ENCODE measurements at regions not wholly inside any gene's neighbourhood (a gene's known extent, or its start where the extent isn't known, plus 50 kb on each side); places are given as distances from the start of the nearest gene placed in this dataset.

DNA sequence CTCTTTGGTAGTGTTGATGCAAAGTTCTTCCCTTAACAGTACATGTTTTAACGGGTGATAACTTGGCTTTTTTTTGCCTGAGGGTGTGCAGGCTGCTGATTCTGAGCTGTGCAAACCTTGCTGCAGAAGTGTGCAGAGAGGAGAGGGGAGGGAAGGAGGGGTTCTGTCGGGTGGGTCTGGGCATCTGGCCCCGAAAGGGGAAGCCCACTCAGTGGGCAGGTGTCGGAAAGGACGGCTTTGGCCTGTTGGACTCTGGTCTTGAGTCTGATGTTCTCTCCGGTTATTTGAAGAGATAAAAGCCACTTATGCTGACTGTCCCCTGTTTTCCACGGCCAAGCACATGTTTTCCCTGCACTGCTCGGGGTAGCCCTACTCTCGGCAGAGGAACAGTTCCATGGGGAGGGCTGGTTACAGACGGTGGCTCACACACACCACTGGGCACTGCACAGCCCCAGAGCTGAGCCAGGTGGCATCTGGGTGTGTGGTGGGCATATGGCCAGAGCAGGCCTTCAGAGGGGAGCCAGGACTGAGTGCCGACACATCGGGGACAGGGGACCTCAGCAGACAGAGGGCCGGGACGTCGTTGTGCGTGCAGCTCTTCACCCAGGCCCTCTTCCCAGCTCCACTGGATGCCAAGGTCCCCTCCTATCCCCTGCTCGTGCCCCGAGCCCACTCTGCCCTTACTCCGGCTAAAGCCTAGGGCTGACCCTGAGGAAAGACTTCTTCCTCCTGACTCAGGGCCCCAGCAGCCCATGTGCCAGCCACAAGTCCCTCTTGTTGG is 93.2 kb downstream of the TEX29 start:
- Mint-ChIP-seq H3K4me3 (no peak overlapping the region), H3K4me1 (ENCODE audit: low read depth) (no peaks in the 10 kb centered on the region), H3K9me3 (no peaks in the 10 kb centered on the region), H3K36me3 (ENCODE audit: low read depth) (no peaks in the 10 kb centered on the region), H3K27me3 (ENCODE audit: insufficient read depth) (peaks cover 33% of the 10 kb centered on the region), H3K27ac (no peak overlapping the region)
- TF ChIP-seq, protein P1, sequence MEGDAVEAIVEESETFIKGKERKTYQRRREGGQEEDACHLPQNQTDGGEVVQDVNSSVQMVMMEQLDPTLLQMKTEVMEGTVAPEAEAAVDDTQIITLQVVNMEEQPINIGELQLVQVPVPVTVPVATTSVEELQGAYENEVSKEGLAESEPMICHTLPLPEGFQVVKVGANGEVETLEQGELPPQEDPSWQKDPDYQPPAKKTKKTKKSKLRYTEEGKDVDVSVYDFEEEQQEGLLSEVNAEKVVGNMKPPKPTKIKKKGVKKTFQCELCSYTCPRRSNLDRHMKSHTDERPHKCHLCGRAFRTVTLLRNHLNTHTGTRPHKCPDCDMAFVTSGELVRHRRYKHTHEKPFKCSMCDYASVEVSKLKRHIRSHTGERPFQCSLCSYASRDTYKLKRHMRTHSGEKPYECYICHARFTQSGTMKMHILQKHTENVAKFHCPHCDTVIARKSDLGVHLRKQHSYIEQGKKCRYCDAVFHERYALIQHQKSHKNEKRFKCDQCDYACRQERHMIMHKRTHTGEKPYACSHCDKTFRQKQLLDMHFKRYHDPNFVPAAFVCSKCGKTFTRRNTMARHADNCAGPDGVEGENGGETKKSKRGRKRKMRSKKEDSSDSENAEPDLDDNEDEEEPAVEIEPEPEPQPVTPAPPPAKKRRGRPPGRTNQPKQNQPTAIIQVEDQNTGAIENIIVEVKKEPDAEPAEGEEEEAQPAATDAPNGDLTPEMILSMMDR (IDR thresholded peaks at IDR 0.05), result no peak
- DNase-seq, result no peak

DNA sequence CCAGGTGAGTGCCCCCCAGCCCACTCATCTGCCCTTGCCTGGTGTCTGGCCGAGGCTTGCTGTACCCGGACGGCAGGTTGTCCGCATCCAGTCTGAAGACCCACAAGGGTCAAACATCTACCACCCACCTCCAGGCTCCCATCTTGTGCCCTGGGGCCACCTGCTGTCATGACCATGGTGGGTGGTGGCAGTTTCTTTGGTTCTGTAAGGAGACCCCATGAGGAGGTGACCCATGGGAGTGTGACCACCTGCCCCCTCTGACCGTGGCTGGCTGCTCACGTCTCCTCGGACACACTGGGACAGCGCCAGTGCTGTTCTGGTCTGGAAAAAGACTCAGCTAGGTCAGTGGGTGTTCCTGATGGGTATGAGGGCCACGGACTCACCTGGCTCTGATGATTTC is 93.9 kb downstream of the TEX29 start:
- Mint-ChIP-seq H3K9me3 (no peaks in the 10 kb centered on the region), H3K4me3 (no peak overlapping the region), H3K27ac (no peak overlapping the region), H3K4me1 (ENCODE audit: low read depth) (no peaks in the 10 kb centered on the region), H3K36me3 (ENCODE audit: low read depth) (no peaks in the 10 kb centered on the region), H3K27me3 (ENCODE audit: insufficient read depth) (peaks cover 33% of the 10 kb centered on the region)
- TF ChIP-seq, protein P1 (IDR thresholded peaks at IDR 0.05), result no peak
- DNase-seq, result no peak

DNA sequence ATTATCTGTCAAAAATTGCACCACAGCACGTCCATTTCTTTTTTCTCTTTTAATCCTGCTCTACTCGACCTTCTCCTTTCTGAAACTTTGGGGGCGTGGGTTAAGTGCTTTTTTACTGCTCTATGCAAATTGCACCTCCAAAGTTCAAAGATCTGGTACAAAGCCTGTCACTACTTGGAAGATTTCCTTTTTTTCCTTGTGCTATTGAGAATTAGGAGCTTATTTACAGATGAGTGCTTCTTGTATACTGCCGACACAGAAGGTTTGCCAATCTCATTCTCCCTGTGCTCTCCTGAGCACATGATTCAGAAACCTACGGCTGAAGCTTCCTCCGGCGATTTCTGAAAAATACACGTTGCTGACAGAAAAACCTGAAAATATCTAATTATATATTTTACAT is 94.8 kb downstream of the TEX29 start:
- H3K4me1 Mint-ChIP-seq (ENCODE audit: low read depth), result no peaks in the 10 kb centered on the region
- no peak overlapping the region for H3K4me3 Mint-ChIP-seq
- no peak for DNase-seq
- H3K9me3 Mint-ChIP-seq, result no peaks in the 10 kb centered on the region
- H3K27me3 Mint-ChIP-seq (ENCODE audit: insufficient read depth), result peaks cover 32% of the 10 kb centered on the region
- H3K36me3 Mint-ChIP-seq (ENCODE audit: low read depth), result no peaks in the 10 kb centered on the region
- TF ChIP-seq, protein P1 (IDR thresholded peaks at IDR 0.05), result no peak
- no peak overlapping the region for H3K27ac Mint-ChIP-seq

DNA sequence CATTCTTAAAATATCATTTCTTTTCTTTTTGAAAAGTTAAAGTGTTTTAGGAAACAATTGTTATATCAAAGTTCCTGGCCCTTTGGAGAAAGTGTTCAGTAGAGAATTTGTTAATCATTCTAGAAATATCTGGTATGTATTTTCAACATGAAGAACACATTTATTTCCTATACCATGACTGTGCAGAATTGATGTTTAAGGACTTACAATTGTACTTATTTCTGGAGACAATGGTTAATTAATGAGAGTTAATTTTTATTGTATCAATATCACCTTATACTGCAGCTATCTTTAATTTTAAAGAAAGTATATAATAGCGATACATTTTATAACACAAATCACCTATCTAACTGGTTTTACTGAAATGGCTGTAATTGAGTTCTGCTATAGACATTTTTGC is 95.3 kb downstream of the TEX29 start:
- Mint-ChIP-seq H3K4me1 (ENCODE audit: low read depth) (no peaks in the 10 kb centered on the region), H3K36me3 (ENCODE audit: low read depth) (no peaks in the 10 kb centered on the region), H3K27ac (no peak overlapping the region), H3K9me3 (no peaks in the 10 kb centered on the region), H3K27me3 (ENCODE audit: insufficient read depth) (peaks cover 31% of the 10 kb centered on the region), H3K4me3 (no peak overlapping the region)
- DNase-seq, result no peak
- TF ChIP-seq, protein P1 (IDR thresholded peaks at IDR 0.05), result no peak

DNA sequence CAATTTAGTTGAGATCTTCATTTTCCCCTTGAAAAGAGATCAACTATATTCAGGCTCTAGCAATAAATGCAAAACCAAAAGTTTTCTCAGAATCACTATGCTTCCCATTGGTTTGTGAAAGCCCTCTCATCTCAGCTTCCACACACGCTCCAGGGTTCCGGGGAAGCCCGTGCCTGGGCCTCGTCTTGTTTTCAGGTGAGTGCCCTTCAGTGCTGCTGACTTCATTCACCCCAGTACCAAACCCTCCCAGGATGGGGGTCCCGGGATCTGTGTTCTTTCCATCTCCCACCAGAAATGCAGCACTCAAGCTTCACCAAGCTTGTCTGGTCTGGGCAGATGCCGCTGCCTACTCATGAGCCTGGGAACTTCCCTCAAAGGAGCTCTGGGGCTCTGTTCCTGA is 97.7 kb downstream of the TEX29 start:
- peaks cover 33% of the 10 kb centered on the region for H3K27me3 Mint-ChIP-seq (ENCODE audit: insufficient read depth)
- no peak overlapping the region for H3K4me3 Mint-ChIP-seq
- H3K36me3 Mint-ChIP-seq (ENCODE audit: low read depth), result no peaks in the 10 kb centered on the region
- no peaks in the 10 kb centered on the region for H3K9me3 Mint-ChIP-seq
- TF ChIP-seq, protein P1 (IDR thresholded peaks at IDR 0.05), result no peak
- no peak overlapping the region for H3K27ac Mint-ChIP-seq
- H3K4me1 Mint-ChIP-seq (ENCODE audit: low read depth), result no peaks in the 10 kb centered on the region
- DNase-seq, result no peak
